HEK293T (cell line): ENCODE measurements at regions not wholly inside any gene's neighbourhood (a gene's known extent, or its start where the extent isn't known, plus 50 kb on each side); places are given as distances from the start of the nearest gene placed in this dataset.

ENCODE experiments used
- CTCF ChIA-PET: fragments of 350-600 bp; formaldehyde crosslinking; extraction: SDS; loops from one replicate; lab custom pipeline; 2021; ENCODE audit warnings: antibody characterized with exemption, inconsistent platforms; lab: Yijun Ruan, JAX
- POLR2A ChIA-PET: fragments of 350-600 bp; formaldehyde crosslinking; extraction: SDS; loops from one replicate; lab custom pipeline; 2020; ENCODE audit warnings: antibody characterized with exemption, inconsistent platforms; lab: Yijun Ruan, JAX
- DNase-seq: peaks from one replicate; pipeline ENCODE4 v3.0.0; 2012; ENCODE audit warnings: mixed read lengths; ENCODE audit errors: extremely low spot score
- ARNT ChIP-seq: fragments of 450-650 bp; IDR thresholded peaks from 2 replicates; pipeline ENCODE4 v1.6.1; 2017; ENCODE audit warnings: mild to moderate bottlenecking
- BHLHE40 ChIP-seq: fragments of 450-650 bp; IDR thresholded peaks from 2 replicates; pipeline ENCODE4 v1.6.1; 2016; ENCODE audit warnings: mild to moderate bottlenecking, moderate library complexity, borderline replicate concordance
- CTBP1 ChIP-seq: fragments of 450-650 bp; IDR thresholded peaks from 2 replicates; pipeline ENCODE4 v1.6.1; 2016; ENCODE audit warnings: borderline replicate concordance
- ELF4 ChIP-seq: fragments of 450-650 bp; IDR thresholded peaks from 2 replicates; pipeline ENCODE4 v1.6.1; 2017; ENCODE audit warnings: antibody characterized with exemption
- FOXA1 ChIP-seq: fragments of 450-650 bp; IDR thresholded peaks from 2 replicates; pipeline ENCODE4 v1.6.1; 2016; ENCODE audit warnings: mild to moderate bottlenecking
- FOXK2 ChIP-seq: fragments of 450-650 bp; IDR thresholded peaks from 2 replicates; pipeline ENCODE4 v1.6.1; 2016; ENCODE audit warnings: mild to moderate bottlenecking
- FOXM1 ChIP-seq: fragments of 450-650 bp; IDR thresholded peaks from 2 replicates; pipeline ENCODE4 v1.6.1; 2017; ENCODE audit warnings: mild to moderate bottlenecking, borderline replicate concordance
- HDGF ChIP-seq: fragments of 450-650 bp; IDR thresholded peaks from 2 replicates; pipeline ENCODE4 v1.6.1; 2017; ENCODE audit warnings: antibody characterized with exemption, borderline replicate concordance
- L3MBTL2 ChIP-seq: fragments of 450-650 bp; conservative IDR thresholded peaks from 2 replicates; pipeline ENCODE4 v1.6.1; 2016; ENCODE audit warnings: mild to moderate bottlenecking
- LEF1 ChIP-seq: fragments of 450-650 bp; IDR thresholded peaks from 2 replicates; pipeline ENCODE4 v1.6.1; 2017; ENCODE audit warnings: mild to moderate bottlenecking, borderline replicate concordance
- NFRKB ChIP-seq: fragments of 450-650 bp; IDR thresholded peaks from 2 replicates; pipeline ENCODE4 v1.6.1; 2016; ENCODE audit warnings: mild to moderate bottlenecking, moderate library complexity
- PKNOX1 ChIP-seq: fragments of 450-650 bp; IDR thresholded peaks from 2 replicates; pipeline ENCODE4 v1.6.1; 2016
- SP1 ChIP-seq: fragments of 450-650 bp; IDR thresholded peaks from 2 replicates; pipeline ENCODE4 v1.6.1; 2017
- SUZ12 ChIP-seq: fragments of 450-650 bp; IDR thresholded peaks from 2 replicates; pipeline ENCODE4 v1.6.1; 2016; ENCODE audit warnings: mild to moderate bottlenecking
- TARDBP ChIP-seq: fragments of 450-650 bp; IDR thresholded peaks from 2 replicates; pipeline ENCODE4 v1.6.1; 2016
- ZNF384 ChIP-seq: fragments of 450-650 bp; IDR thresholded peaks from 2 replicates; pipeline ENCODE4 v1.6.1; 2016

GRCh38 chr9:23413541-23413940 is 412.5 kb downstream of the ELAVL2 start:
- CTCF ChIA-PET = no interaction called here
- DNase-seq = no peak
- POLR2A ChIA-PET = no interaction called here
- TF ChIP-seq LEF1 (no peak), PKNOX1 (no peak), FOXM1 (no peak), ARNT (no peak), SUZ12 (no peak), ZNF384 (no peak), NFRKB (no peak), HDGF (no peak), FOXK2 (no peak), CTBP1 (no peak), L3MBTL2 (no peak), FOXA1 (no peak), BHLHE40 (no peak), SP1 (no peak)

DNA sequence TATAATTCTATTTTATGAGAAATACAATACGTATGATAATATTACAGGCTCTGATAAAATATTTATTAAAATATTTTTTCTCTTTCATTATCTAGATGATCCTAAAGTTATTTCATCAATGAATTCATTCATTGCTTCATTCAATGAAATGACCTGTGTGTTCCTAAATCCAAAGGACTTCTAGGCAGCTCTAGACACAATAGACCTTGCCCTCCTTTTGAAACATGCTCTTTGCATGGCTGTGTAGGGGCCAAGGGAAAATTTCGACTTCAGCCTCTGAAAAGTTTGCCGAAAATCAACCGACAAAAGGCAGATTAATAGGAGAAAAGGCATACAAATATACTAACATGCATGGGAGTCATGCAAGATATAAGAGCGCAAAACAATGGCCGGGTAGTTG is 402.0 kb downstream of the ELAVL2 start:
- POLR2A ChIA-PET = no interaction called here
- TF ChIP-seq HDGF (no peak), SP1 (no peak)

GRCh38 chr9:23426144-23426543 is 399.9 kb downstream of the ELAVL2 start:
- no peak for DNase-seq
- ChIA-PET CTCF (no interaction called here), POLR2A (no interaction called here)
- TF ChIP-seq ARNT (no peak), SUZ12 (no peak), NFRKB (no peak), CTBP1 (no peak), ZNF384 (no peak)

More for the DNA sequence above, 402.0 kb downstream of the ELAVL2 start:
- no peak for DNase-seq
- CTCF ChIA-PET = no interaction called here

DNA sequence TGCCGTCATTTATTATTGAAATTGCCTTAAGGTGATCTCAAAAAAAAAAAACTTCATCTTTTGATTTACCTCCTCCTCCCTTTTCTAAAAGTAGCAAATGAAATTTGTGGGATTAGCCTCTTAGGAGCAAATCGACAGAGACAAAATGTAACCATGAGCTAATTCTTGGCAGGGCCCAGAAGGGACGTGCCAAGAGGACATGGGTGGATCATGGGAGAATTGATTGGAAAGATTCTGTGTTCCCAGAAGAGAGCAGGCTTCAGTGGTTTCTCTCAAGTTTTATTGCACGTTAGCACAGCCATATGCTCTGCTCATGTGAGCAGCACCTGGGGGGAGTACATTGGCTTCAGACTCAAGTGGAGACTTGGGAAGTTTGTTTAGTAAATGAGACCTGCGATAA is 394.6 kb downstream of the ELAVL2 start:
- TF ChIP-seq ARNT (no peak), NFRKB (no peak), ELF4 (no peak), HDGF (no peak), FOXA1 (no peak), ZNF384 (no peak), PKNOX1 (no peak), SUZ12 (no peak), CTBP1 (no peak), LEF1 (no peak), BHLHE40 (no peak), TARDBP (no peak), SP1 (no peak)
- DNase-seq = no peak
- ChIA-PET CTCF (interaction anchor here (0.7 kb wide), 1 partner anchor 126 kb away, joined by 4 read pairs; no protein-coding TSS in a partner anchor), POLR2A (no interaction called here)

DNA sequence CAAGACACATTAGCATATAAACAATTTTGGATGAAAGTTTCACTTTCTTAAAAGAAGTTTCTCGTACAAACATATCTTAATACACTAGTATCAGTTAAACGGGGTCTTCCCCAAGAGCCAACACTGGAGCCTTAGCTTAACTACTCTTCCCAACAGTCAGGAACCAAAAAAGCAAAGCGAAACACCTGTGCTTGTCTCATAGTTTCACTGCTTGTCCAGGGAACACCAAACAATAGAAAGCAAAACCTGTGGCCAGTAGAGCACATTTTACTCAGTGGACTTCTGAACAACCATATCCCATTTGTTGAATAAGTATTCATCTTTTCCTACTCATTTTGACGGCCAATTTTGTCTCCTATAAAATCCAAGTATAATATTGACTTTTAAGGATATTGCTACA is 391.4 kb downstream of the ELAVL2 start:
- DNase-seq = no peak
- TF ChIP-seq FOXK2 = no peak
- TF ChIP-seq ARNT = no peak
- TF ChIP-seq SP1 = no peak
- no peak for TF ChIP-seq L3MBTL2
- no peak for TF ChIP-seq SUZ12
- TF ChIP-seq ELF4 = no peak
- no peak for TF ChIP-seq NFRKB
- no peak for TF ChIP-seq CTBP1
- TF ChIP-seq ZNF384 = no peak
- TF ChIP-seq HDGF = no peak
- TF ChIP-seq FOXA1 = no peak
- no peak for TF ChIP-seq LEF1
- TF ChIP-seq TARDBP = no peak
- no peak for TF ChIP-seq FOXM1
- no peak for TF ChIP-seq PKNOX1
- TF ChIP-seq BHLHE40 = no peak
- CTCF ChIA-PET = no interaction called here
- POLR2A ChIA-PET = no interaction called here

DNA sequence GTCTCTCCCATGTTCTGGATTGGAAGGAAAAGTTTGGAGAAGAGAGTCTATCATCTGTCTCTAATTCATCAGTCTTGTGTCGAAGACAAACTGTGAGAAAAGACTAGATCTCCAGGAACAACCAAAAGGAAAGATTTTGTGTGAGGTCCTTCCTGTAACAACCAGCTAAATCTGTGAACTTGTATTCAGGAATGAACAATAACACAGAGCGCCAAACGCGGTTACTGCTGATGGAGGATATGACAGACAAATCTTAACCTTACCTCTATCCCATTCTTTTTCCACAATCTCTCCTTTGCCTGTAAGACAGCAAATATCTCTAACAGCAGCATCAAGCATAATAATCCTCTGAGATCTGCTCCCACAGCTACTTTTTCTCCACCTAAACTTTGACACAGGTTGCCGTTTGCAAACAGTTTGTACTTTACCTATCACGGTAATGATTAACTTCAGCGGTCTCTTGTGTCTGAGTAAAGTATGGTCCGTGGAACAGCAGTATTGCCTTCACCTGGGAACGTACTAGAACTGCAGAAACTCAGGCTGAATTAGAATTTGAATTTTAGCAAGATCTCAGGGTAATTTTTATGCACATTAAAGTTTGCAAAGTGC is 387.6 kb downstream of the ELAVL2 start:
- DNase-seq = no peak
- CTCF ChIA-PET = no interaction called here
- TF ChIP-seq PKNOX1 = no peak
- no peak for TF ChIP-seq HDGF
- no peak for TF ChIP-seq NFRKB
- TF ChIP-seq BHLHE40 = no peak
- TF ChIP-seq L3MBTL2 = no peak
- TF ChIP-seq SP1 = no peak
- TF ChIP-seq FOXA1 = no peak
- no peak for TF ChIP-seq ARNT
- POLR2A ChIA-PET = no interaction called here
